ENCODE measurements at regions not wholly inside any gene's neighbourhood (a gene's known extent, or its start where the extent isn't known, plus 50 kb on each side); places are given as distances from the start of the nearest gene placed in this dataset.

DNA sequence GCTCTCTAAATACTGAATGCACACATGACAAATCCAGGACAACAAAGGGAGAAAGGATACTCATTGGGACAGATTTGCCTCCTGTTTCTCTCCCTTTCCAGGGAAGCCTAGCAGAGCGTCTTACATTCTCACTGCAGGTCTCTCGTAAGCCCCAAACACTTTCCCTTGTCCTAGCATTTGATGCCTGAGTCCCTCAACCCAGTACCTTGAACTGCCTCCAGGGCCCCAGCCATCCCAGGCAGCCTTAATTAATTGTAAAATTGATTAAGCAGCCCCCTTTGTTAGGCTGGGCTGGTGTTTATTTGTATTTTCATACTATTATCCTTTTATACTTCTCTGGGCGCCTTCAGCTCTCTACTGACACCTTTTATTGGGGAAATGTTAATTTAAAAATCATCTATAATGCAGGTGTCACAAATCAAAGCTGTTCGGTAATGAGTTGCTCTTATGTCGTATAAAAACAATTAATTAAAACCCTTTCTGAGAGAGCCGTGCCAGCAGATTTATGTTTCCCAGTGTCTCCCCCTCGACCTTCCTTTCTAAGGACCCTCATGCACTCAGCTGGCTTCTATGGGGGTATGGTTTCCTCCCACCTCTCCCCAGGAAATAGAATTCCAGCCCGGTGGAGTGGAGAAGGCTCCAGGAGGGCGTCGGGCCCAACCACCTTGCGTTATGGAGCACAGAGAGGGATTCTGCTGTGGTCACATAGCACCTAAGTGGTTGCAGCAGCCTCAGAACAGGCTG lies 243.8 kb downstream of the RPS24 start:
- DNase-seq = no peak

DNA sequence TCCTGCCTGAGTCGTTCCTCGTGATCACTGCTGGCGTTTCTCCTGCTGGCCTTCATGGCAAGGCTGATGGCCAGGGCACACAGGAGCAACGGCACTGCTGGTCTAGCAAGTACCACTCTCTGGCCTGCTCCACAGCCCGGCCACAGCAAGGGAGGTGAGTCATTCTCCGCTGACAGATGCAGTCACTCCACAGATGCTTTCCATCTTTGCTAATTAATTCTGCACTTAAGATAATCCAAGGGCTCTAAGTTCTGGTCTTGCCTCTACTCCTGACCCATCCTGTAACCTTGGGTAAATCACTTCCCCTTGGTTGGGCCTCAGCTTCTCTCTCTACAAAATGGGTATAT lies 244.4 kb downstream of the RPS24 start:
- DNase-seq = no peak

DNA sequence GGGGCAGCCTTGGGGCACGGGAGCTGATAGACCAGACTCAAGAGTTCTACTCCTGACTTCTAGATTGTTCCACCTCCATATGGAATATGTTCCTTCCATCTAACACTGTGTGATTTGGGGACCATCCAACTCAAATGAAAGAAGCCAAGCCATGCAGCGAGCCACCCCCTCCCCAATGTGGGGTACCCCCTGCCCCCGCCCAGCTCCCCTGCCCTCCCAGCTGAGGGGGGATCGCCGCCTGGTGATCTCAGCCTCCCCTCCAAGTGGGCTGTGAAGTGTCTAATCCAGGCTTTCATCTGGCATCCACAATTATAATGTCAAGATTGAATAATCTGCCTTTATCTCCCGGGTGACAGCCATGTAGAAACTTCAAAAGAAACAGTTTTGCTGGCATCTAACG lies 246.1 kb downstream of the RPS24 start:
- DNase-seq = no peak

DNA sequence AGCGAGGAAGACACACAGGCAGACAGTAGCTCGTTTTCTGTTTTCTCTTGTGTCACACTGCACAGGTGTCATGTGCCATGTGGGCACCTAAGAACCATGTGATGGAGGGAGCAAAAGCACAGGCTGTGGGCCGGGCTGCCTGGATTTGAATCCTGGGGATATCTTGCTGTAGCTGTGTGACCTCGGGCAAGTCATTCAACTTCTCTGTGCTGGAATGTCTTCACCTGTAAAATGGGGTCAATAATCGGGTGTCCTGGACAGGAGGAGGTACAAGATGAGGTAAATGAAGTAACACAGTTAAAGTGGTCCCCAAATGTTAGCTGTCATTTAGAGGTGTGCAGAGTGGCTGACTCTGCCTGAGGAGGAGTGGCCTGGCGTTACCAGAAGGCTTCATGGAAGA lies 246.9 kb downstream of the RPS24 start:
- no peak for DNase-seq

DNA sequence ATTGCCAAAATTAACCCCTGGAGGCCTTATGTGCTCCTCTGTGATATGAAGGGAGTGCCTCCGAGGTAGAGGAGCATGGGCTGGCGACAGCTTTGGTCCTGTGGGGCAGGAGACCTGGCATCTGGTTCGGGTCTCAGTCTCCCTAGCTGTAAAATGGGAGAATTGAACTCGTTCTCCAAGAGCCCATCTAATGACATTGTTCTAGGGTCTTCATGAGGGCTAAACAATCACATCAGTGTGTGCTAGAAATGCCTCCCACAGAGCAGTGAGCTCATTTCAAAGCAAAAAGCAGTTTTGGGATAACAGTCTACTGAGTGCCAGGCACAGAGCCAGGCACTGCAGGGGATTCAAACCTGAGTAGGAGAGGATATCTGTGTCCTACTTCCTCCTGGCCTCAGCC lies 248.0 kb downstream of the RPS24 start:
- DNase-seq = no peak

DNA sequence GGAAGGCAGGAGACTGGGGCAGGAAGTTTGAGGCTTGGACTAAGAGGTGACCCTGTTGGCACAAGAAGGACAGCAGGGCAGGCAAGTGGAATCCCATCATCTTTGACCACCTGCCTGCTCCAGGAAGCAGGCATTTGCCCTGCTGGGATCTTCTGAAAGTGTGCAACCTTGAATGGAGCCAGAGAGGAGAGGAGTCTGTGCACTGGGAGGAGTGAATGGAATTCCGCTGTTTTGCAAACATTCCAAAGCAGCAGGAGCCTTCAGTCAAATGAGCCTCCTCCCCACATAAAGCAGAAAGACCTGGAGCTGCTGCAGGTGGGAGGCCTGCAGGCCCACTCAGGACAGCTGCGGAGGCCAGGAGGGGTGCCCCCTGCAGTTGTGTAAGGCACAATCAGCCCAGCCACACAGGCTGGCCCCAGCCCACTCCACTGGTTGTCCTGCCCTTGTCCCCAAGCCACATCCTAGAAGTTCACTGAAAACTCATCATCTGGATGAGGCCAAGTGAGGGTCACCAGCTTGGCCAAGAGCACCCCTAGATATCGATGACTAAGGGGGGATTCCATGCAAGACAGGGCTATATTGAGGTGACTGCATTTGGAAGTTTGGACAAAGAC lies 249.5 kb downstream of the RPS24 start:
- DNase-seq = no peak

DNA sequence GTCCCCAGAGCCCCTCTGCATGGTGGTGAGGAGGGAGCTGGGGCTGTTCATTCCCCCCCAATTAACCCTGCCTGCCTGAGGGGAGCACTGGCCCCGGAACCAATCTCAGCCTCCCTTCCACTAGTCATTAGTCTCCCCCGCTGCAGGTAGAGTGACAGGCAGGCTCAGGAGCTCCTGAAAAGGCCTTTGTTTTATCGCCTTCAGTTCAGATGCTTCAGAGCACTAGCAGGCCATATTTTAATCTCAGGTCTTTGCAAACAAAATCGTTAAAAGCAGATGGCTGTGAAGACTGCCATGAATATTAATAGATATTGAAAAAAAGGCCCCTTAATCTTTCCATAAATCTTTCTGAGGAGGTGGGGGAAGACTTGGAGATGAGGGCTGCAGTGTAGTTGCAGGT lies 250.7 kb downstream of the RPS24 start:
- no peak for DNase-seq

DNA sequence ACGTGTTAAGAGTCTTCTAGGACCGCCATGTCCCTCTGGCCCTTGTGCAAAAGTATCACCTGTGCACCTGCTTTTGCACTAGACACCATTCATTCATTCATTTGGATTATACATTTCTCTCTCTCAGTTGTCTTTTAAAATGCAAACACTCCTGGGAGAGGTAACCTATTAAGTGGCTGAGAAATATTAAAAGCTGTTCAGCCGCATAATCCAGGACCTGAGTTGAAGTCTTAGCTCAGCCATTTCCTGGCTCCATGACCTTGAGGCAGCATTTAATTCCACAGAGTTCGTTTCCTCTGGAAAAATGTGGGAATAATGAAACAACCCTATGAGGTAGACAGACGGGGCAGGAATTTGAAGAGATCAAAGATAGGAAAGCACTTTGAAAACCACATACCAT lies 251.6 kb downstream of the RPS24 start:
- DNase-seq = no peak

DNA sequence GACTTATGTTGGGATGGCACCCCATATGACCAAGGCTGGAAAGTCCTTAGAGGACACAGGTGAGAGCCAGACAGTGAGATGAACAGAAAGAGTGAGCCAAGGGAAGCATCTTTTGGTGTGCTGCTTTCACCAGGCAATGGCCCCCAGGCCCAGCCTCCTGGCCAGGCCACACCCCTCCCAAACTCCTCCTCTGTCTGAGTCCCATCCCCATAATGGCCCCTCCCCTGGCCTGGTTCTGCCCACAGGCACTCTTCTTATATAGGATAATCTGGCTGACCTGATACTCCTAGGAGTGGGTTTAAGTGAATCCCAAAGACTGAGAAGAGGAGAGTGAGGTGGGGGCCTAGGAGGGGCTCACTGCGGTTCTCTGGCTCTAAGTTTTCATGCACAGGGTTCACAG lies 252.5 kb downstream of the RPS24 start:
- no peak for DNase-seq

DNA sequence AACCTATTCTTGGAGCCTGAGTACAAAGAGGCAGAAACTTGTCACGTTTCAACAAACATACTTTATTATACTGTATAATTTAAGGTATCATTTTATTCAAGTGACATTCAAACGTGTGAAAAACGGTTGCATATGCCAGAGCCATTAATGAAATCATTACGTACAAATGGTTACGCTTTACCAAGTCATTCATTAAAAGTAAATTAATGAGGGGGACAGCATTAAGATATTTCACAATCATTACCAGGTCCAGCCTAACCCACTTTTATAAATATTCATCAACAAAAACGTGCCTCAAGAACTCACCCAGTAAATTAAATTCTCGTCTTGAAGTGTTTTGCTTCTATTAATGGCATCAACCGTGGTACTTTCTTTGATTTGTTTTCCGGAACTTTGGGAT lies 253.0 kb downstream of the RPS24 start:
- no peak for DNase-seq

DNA sequence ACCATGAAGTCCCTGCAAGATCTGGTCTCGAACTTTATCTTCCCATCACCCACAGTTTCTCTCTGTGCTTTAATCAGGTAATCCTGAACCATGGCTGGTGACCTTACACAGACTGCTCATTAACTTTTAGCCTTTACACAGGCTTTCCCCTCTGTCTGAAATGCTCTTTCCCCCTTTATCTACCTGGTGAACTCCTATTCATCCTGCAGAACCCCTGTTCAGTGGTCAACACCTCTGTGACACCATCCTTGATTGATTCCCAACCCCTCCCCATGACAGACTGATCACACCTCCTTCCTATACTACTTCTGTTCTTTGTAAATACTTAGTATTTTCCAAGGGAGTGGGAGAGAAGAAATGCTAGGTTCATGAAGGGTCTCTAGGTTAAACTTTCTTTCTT lies 254.0 kb downstream of the RPS24 start:
- no peak for DNase-seq

DNA sequence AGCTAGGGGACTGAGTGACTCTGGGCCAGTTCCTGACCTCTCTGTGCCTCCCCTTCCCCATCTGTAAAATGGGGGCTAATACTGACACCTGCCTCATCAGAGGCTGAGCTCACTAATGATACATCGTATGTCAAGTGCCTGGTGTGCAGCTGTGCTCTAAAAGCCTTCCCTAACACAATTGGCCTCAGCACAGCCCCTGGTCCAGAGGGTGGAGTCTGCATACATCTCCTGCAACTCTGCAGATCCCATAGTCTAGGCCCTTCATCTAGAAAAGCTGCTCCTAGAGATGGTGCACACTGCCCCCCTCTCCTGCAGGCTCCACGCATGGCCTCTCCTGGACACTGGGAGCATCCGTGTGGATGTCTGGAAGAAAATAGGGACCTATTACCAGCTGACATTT lies 255.0 kb downstream of the RPS24 start:
- DNase-seq = no peak

DNA sequence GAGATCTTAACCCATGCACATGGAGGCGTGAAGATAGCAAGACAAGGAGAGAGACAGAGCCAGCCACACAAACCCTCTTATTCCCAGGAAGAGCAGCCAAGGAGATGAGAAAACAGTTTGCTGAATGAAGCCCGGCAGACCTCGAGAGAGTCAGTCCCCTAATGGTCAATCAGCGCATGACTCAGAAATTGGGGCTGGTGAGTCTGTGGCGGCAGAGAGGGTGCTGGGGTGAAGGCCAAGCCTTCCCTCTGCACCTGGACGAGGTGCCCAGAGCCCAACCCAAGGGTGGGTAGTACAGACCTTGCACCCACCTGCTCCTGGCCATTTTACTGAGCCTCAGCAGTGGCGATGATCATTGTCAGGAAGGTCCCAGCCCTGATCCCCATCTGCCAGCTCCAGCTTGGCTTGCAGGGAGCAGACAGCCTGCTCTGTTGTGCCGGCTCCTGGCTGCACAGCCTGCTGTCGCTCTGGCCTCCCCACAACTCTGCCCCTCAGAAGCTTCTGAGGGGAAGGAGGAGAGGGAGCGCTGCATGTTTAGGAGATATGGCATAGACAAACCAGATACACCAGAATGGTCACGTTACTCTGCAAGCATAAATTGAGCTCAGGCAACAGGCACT lies 256.6 kb downstream of the RPS24 start:
- no peak for DNase-seq

DNA sequence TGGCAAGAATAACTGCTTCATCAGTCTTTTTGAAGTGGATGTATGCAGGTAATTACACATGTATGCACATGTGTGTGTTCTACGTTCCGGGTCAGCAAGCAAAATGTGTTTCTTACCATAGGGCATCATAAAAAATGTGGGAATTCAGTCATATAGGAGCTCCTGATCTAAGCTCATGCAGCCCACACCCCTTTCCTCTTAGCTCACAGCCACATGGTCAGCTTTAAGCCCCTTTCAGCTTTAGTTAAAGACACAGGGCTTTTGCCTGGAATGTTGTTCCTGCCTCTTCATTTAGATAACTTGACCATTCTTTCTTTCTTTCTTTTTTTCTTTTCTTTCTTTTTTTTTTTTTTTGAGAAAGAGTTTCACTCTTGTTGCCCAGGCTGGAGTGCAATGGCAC lies 258.1 kb downstream of the RPS24 start:
- DNase-seq = no peak

DNA sequence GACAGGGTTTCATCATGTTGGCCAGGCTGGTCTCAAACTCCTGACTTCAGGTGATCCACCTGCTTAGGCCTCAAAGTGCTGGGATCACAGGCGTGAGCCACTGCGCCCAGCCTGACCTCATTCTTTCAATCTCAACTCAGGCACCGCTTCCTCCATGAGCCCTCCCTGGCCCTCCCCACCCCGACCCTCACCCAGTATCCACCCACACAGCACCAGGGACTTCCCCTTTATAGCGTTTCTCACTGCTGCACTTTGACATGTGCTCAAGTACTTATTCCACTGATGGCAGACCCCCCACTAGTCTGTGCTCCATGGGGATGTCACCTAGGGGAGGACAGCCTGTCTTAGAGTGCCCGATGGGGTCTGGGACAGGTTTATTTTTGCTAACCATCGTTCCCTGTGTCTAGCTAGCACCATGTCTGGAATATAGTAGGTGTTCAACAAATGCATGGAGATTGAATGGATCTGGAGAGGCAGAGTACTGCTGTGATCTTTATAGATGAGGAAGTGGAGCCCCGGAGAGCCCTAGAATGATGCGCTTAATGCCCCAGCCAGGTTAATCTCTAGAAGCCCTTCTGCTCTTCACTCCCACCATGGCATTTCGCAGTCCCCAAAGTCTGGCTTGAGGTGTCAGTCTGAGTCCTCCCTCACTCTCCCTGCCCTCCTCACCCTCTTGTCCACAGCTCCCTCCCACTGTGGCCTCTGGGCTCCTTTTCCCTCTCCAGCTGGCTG lies 258.8 kb downstream of the RPS24 start:
- DNase-seq = no peak

DNA sequence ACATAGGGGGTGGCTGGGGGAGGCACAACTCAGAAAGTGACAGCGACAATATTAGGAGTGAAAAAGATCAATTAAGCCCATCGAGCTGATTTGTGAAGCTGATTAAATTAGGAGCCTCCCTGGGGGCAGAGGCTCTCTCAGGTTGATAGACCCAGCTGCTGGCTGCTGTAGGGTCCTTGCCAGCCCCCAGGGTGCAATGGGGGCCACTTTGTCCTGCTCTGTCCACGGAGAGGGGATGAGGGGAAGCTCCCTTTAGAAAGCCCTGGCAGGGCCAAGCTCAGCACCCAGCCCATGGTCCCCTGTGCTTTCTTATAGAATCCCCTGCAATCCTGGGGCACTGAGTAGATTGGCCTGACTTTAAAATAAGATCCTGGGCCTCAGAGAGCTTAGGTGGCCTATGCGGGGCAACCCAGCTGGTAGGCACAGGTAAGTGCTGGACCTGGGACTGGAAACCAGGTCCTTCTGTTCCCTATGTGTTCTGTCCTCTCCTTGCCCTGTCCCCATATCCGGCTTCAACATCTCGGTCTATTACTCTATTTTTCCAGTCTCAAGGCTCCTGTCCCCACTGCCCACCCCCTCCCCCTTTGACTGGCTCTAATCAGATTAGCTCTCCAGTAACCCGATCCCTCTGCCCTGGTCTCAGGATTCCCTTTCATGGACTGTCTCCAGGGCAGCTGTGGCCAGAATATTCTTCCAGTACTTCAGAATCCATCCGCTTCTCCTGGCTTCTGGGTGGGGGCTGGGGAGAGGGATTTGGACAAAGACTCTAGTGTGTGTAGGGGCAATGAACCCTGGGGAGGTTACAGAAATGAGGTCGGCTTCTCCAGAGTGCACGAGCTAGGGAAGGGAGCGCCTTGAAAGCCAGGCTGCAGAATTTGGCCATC lies 259.6 kb downstream of the RPS24 start:
- no peak for DNase-seq

DNA sequence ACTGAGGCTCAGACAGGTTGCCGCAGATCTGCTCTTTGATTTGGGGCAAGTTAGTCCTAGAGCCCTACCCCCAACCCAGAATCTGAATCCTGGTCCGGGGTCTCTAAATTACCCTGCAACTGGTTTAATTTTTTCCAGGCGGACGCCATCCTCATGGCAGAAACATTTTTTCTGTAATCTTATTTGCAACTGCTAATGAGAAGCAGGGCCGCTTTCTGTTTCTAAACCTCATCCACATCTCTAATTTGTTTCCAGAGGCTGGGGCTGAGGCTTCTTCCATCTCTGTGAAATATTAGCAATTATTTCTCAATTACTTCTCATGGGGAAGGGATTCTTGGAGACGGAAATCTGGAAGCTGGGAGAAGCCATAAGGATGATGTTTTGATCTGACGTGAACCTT lies 261.6 kb downstream of the RPS24 start:
- DNase-seq = no peak

DNA sequence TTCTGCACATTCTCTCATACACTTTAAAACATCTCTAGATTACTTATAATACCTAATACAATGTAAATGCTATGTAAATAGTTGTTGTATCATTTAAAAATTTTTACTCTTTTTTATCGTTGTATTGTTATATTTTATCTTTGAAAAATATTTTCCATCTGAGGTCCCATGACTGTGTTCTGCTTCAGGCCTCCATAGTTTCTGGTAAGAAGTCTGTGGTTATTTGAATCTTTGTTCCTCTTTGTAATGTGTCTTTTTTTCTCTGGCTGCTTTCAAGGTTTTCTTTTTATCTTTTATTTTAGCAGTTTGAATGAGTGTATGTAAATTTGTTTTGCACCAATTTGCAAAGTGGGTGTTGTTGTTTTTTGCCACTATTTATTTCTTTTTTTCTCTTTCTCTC lies 263.1 kb downstream of the RPS24 start:
- DNase-seq = no peak

DNA sequence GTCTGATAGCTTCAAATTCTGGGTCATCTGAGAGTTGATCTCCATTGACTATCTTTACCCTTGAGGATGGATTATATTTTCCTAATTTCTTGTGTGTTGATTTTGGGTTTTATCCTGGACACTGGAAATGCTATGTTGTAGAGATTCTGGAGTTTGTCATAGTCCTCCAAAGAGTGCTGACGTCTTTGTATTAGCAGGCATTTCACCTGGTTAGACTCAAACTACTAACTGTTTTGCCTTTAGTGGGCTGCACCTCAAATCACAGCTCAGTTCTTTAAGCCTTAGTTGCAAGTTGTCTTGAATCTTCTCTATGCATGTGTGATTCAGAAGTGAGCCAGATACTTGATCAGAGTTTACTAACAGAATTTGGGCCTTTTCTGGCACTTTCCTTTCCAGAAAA lies 264.3 kb downstream of the RPS24 start:
- DNase-seq = no peak

DNA sequence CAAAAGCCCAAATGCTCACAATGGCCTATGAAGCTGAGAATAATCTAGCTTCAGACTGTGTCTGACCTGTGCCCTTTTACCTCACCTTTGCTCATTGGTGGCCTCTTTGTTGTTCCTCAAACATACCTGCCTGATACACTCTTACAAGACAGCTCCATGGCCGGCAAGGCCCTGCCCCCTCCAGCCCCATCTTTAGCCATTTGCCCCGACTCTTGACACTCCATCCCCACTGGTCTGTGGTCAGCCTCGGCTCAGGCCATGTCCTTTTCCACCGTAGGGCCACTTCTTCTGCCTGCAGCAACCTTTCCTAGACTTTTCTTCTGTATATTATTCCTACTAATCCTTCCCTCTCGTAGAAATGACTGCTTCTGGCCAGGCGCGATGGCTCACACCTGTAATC lies 265.2 kb downstream of the RPS24 start:
- DNase-seq = no peak

DNA sequence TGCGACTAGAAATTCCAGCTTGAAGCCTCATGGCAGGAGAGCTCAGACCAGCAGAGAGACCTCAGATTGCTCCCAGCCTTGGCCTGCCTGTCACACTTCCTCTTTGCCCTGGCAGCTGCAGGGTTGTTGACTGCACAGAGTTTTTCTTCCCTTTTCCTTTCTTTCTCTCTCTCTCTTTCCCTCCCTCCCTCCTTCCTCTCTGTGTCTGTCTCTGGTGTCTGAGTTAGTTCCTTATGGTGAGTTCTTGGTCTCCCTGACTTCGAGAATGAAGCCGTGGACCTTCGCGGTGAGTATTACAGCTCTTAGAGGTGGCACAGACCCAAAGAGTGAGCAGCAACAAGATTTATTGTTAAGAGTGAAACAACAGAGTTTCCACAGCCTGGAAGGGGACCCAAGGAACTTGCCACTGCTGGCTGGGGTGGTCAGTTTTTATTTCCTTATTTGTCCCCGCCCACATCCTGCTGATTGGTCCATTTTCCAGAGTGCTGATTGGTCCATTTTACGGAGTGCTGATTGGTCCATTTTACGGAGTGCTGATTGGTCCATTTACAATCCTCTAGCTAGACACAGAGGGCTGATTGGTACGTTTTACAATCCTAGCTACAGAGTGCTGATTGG lies 266.3 kb downstream of the RPS24 start:
- DNase-seq = no peak

DNA sequence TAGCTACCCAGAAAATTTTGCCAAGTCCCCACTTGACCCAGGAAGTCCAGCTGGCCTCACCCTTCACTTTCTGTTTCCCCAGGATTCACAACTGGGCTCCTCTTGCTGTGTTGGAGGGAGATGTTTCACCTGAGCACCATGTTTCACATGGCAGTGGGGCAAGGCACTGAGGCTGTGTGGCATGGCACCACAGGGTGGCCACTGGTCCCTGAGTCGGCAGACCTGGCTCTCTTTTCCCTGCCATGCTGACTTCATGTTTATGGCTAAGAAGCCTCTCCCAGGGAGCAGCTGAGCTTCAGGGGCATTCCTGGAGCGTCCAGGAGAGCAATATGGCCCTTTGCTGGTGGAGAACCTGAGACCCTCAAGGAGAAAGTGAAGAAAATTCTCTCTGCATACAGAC lies 266.9 kb downstream of the RPS24 start:
- no peak for DNase-seq

DNA sequence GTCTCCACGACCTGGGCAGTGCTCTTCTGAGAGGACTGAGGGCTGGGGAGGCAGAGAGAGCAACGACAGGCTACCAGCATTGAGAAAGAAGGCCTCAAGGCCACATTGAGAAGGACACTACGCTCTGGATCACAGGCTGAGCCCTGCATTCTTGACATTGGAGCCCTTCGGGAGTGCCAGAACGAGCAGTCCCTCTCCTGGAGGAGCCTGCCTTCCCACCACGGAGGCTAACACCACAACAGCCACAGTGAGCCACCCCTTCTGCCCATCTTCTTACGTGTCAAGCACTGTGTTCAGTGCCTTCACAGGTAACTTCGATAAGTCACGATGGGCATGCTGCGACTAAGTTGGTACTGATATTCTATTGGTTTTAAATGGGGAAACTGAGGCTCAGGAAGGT lies 267.8 kb downstream of the RPS24 start:
- DNase-seq = peak; percentile 20

Measured in stimulated activated CD8-positive, alpha-beta memory T cell treated with anti-CD3 and anti-CD28 coated beads, Interleukin-4, amount 100 ng/mL, for 48 hours (primary cell).